Left lobe of liver (tissue), 2 donors: ENCODE measurements at regions not wholly inside any gene's neighbourhood (a gene's known extent, or its start where the extent isn't known, plus 50 kb on each side); places are given as distances from the start of the nearest gene placed in this dataset.
"Not testable (repeated sequence)": the region's sequence is repeated elsewhere in the genome, so short reads cannot be mapped to it uniquely, and the experiment has no call there.

Source experiments
- ATAC-seq: fragments of 200-7000 bp; cut with Tn5 transposase; one replicate; pipeline ENCODE4 v1.9.1; 2020; ENCODE audit warnings: mild to moderate bottlenecking, moderate library complexity
- DNase-seq: peaks from one replicate; pipeline ENCODE4 v3.0.0-alpha.2; 2020; ENCODE audit warnings: low spot score
- donor health status: DM: no; HTN: no; CAD: no; lungs with moderate emphysema.
- donor health status: DM: no; HTN: yes; CAD: no.

DNA sequence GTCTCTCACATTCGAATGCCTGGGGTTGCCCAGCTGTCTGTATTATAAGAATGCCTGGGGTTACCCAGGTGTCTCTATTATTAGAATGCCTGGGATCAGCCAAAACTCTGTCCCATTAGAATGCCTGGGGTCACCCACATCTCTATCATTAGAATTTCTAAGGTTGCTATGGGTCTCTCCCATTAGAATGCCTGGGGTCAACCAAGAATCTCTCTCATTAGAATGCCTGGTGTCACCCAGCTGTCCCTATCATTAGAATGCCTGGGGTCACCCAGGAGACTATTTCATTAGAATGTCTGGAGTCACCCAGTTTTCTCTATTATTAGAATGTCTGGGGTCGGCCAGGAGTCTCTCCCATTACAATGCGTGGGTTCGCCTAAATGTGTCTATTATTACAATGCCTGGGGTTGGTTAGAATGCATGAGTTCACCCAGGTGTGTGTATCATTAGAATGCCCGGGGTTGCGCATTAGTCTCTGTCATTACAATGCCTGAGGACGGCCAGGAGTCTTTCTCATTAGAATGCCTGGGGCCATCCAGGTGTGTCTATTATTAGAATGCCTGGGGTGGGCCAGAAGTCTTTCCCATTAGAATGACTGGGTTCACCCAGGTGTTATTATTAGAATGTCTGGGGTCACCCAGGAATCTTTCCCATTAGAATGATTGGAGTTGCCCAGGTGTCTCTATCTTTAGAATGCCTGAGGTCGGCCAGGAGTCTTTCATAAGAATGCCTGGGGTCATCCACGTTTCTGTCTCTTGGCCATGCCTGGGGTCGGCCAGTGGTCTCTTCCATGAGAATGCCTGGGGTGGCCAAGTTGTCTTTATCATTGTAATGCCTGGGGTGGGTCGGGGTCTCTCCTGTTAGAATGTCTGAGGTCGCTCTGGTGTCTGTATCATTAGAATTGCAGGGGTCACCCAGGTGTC lies 59.6 kb downstream of the RNF187 start:
- ATAC-seq (no peak), DNase-seq (no peak)

DNA sequence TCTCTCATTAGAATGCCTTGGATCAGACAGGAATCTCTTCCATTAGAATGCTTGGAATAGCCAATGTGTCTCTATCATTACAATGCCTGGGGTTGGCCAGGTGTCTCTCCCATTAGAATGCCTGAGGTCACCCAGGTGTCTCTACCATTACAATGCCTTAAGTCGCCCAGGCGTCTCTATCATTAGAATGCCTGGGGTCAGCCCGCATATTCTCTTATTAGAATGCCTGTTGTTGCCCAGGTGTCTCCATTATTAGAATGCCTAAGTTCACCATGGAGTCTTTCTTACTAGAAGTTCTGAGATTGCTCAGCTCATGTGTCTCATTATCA lies 60.2 kb downstream of the RNF187 start:
- no peak for DNase-seq
- no peak for ATAC-seq

DNA sequence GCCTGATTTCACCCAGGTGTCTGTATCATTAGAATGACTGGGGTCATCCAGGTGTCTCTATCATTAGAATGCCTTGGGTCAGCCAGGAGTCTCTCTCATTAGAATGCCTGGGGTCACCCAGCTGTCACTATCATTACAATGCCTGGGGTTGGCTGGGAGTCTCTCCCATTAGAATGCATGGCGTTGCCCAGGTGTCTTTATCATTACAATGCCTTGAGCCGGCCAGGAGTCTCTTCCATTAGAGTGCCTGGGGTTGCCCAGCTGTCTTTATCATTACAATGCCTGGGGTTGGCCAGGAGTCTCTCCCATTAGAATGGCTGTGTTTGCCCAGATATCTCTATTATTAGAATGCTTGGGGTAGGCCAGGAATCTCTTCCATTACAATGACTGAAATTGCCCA lies 61.6 kb downstream of the RNF187 start:
- ATAC-seq = no peak
- DNase-seq = no peak

DNA sequence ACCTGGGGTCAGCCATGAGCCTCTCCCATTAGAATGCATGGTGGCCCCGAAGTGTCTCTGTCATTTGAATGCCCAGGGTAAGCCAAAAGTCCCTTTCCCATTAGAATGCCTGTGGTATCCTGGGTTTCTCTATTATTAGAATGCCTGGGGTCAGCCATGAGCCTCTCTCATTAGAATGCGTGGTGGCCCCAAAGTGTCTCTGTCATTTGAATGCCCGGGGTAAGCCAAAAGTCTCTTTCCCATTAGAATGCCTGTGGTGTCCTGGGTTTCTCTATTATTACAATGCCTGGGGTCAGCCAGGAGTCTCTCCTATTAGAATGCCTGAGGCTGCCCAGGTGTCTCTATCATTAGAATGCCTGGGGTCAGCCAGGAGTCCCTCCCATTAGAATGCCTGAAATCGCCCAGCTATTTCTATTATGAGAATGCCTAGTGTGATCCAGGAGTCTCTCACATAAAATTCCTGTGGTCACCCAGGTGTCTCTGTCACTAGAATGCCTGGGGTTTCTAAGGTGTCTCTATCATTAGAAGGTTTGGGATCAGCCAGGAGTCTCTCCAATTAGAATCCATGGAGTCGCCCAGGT lies 65.5 kb downstream of the RNF187 start:
- DNase-seq = no peak
- no peak for ATAC-seq

DNA sequence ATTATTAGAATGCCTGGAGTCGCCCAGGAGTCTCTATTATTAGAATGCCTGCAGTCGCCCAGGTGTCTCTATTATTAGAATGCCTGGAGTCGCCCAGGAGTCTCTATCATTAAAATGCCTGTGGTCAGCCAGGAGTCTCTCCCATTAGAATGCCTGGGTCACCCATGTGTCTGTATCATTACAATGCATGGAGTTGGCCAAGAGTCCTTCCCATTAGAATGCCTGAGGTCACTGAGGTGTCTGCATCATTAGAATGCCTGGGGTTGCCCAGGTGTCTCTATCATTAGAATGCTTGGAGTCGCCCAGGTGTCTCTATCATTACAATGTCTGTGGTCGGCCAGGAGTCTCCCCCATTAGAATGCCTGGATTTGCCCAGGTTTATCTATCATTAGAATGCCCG lies 66.9 kb downstream of the RNF187 start:
- DNase-seq = no peak
- ATAC-seq = no peak

DNA sequence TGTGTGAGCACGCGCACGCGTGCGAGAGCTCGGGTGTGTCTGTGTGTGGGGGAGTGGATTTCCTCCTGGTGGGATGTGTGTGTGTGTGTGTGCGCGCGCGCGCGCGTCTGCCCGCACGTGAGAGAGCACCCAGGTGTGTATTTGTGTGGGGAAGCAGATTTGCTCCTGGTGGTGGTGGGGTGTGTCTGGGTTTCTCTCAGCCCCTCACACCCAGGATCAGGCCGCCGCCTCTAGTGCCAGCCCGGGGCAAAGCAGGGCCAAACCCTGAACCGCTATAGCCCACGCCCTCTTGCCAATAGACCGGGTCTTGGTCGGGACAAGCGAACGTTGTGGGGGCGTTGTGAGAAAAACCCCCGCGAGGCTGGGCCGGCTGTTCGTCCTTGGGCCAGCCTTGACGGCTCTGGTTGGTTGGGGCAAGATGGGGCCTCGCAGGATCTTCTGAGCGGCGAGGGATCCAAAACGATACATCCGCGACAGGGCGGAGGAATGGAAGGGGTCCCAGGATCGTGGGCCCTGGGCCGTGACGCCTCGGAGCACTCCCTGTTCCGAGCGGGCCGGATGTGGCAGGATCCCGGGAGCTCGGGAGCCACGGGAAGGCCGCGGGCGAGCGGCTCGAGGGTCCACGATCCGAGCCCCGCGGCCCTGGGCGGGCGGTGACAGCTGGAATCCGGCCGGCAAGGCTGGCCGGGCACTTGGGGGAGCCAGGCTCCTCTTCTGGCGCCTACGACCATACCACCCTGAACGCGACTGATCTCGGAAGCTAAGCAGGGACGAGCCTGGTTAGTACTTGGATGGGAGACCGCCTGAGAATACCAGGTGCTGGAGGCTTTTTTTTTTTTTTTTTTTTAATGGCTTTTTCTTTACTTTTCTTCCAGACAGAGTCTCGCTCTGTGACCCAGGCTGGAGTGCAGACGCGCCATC lies 68.2 kb downstream of the RNF187 start:
- DNase-seq (no peak), ATAC-seq (peak; percentile 11)

DNA sequence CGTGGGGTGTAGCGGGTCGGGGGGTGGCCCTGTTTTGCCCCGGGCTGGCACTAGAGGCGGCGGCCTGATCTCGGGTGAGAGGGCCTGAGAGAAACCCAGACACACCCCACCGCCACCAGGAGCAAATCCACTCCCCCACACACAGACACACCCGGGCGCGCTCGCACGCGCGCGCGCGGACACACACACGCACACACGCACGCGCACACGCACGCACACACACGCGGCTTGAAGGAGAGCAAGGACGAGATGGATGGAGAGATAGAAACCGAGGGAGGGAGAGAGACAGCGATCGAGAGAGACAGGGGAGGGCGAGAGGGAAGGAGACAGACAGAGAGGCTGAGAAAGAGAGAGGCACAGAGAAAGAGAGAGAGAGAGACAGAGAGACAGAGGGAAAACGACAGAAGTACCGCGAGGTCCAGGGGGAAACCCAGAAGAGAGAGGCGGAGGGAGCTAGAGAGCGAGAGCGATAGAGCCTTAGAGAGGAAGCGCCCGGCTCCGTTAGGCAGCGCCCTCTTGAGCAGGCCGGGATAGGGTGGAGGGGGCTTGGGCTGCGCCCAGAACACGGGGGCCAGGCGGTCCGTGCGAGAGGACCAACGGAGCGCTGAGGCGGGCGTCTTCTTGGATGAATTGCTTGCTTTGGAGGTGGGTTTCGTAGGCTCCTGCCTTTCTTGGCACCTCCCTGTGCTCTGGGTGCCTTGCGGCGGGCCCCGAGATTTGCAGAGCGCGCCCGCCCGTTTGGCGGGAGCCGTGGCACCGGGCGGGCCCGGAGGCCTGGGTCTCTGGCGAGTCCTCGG lies 69.7 kb downstream of the RNF187 start:
- not testable (repeated sequence) for ATAC-seq
- peak; percentile 79 for DNase-seq
